MM.1S (cell line): ENCODE measurements at regions not wholly inside any gene's neighbourhood (a gene's known extent, or its start where the extent isn't known, plus 50 kb on each side); places are given as distances from the start of the nearest gene placed in this dataset.

Source experiments
- DNase-seq: peaks from one replicate; pipeline ENCODE4 v3.0.0-alpha.2; 2015
- H2AFZ ChIP-seq: fragments of 300-600 bp; sonication (generic); 2 replicates; pipeline ENCODE4 v1.6.0; 2016; ENCODE audit warnings: antibody characterized with exemption, low read length
- H3F3A ChIP-seq: fragments of 300-600 bp; sonication (generic); 2 replicates; pipeline ENCODE4 v1.6.1; 2016; ENCODE audit warnings: mild to moderate bottlenecking, antibody characterized with exemption, low read length, moderate library complexity, mixed read lengths; ENCODE audit not compliant: insufficient read depth
- H3K27ac ChIP-seq: fragments of 300-600 bp; sonication (generic); 2 replicates; pipeline ENCODE4 v1.5.1; 2016; ENCODE audit warnings: mild to moderate bottlenecking, low read length
- H3K27me3 ChIP-seq: fragments of 300-600 bp; sonication (generic); replicated peaks from 2 replicates; pipeline ENCODE4 v1.6.0; 2016; ENCODE audit warnings: low read length; ENCODE audit not compliant: insufficient read depth
- H3K36me3 ChIP-seq: fragments of 300-600 bp; sonication (generic); replicated peaks from 2 replicates; pipeline ENCODE4 v1.6.1; 2016; ENCODE audit warnings: mild to moderate bottlenecking, low read length, mixed read lengths; ENCODE audit not compliant: insufficient read depth
- H3K4me1 ChIP-seq: fragments of 300-600 bp; sonication (generic); 2 replicates; pipeline ENCODE4 v1.6.1; 2016; ENCODE audit warnings: low read length, mixed read lengths
- H3K4me2 ChIP-seq: fragments of 300-600 bp; sonication (generic); 2 replicates; pipeline ENCODE4 v1.6.0; 2016; ENCODE audit warnings: low read depth, low read length
- H3K4me3 ChIP-seq: fragments of 300-600 bp; sonication (generic); 2 replicates; pipeline ENCODE4 v1.5.1; 2016; ENCODE audit warnings: low read length, mixed read lengths
- H3K79me2 ChIP-seq: fragments of 300-600 bp; sonication (generic); 2 replicates; pipeline ENCODE4 v1.6.1; 2016; ENCODE audit warnings: mixed run types, low read length, mixed read lengths
- H3K9ac ChIP-seq: fragments of 300-600 bp; sonication (generic); 2 replicates; pipeline ENCODE4 v1.6.1; 2016; ENCODE audit warnings: low read length, mixed read lengths
- H3K9me2 ChIP-seq: fragments of 300-600 bp; sonication (generic); replicated peaks from 2 replicates; pipeline ENCODE4 v1.6.1; 2016; ENCODE audit warnings: mild to moderate bottlenecking, low read length, mixed read lengths; ENCODE audit not compliant: insufficient read depth
- H3K9me3 ChIP-seq: fragments of 300-600 bp; sonication (generic); replicated peaks from 2 replicates; pipeline ENCODE4 v1.6.1; 2016; ENCODE audit warnings: mild to moderate bottlenecking, low read length, mixed read lengths; ENCODE audit not compliant: insufficient read depth
- H4K20me1 ChIP-seq: fragments of 300-600 bp; sonication (generic); 2 replicates; pipeline ENCODE4 v1.6.1; 2016; ENCODE audit warnings: mild to moderate bottlenecking, low read length, moderate library complexity, mixed read lengths; ENCODE audit not compliant: insufficient read depth
- EZH2 ChIP-seq: fragments of 300-600 bp; sonication (generic); optimal IDR thresholded peaks from 2 replicates; pipeline ENCODE3; 2017; ENCODE audit warnings: low read depth, mild to moderate bottlenecking, antibody characterized with exemption, low read length, mixed read lengths
- EZH2phosphoT487 ChIP-seq: fragments of 300-600 bp; sonication (generic); IDR thresholded peaks from 2 replicates; pipeline ENCODE4 v1.6.1; 2018; ENCODE audit warnings: antibody characterized with exemption, low read length
- TF ChIP-seq, protein P1 (sequence below): fragments of 300-600 bp; sonication (generic); IDR thresholded peaks from 2 replicates; pipeline ENCODE4 v1.5.1; 2016; ENCODE audit warnings: antibody characterized with exemption, low read length, mixed read lengths

DNA sequence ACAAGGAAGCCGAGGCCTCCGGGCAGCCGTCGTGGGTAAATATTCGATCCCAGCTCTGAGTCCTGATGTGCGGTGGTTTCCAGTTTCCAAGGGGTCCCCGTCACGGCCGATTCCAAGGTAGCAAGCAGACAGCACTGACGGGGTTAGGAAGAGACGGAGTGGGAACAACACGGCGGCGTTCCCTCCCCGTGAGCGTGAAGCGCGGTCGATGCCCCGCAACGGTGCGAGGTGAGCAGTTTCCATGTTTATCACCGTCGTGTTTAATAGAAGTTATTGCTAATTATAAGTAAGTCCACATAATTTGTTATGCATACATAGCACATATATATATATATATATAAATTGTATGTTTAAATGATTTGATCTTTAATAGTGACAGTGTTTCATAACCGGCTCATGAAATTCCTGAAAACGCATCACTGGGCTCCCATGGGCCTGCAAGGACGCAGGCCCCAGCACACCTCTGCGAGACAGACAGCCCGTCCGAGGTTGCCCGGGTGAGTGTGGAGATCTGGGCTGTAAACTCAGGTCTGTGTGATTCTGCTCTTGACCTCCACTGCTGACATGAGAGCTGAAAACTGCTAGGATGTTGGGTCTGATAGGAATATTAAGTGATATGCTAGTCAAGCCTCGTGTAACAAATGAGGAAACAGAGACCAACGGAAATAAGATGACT lies 243.5 kb upstream of the SALL3 start:
- Histone ChIP-seq H3K9me2 (no peaks in the 10 kb centered on the region), H3K79me2 (no peaks in the 10 kb centered on the region), H3K36me3 (no peaks in the 10 kb centered on the region), H2AFZ (no peak overlapping the region), H3K4me3 (no peak overlapping the region), H3F3A (no peaks in the 10 kb centered on the region), H3K4me1 (no peaks in the 10 kb centered on the region), H3K9ac (no peak overlapping the region), H4K20me1 (no peaks in the 10 kb centered on the region), H3K9me3 (no peaks in the 10 kb centered on the region), H3K27me3 (no peaks in the 10 kb centered on the region), H3K27ac (no peak overlapping the region), H3K4me2 (no peak overlapping the region)
- TF ChIP-seq EZH2 (no peak), EZH2phosphoT487 (no peak)
- TF ChIP-seq, protein P1, sequence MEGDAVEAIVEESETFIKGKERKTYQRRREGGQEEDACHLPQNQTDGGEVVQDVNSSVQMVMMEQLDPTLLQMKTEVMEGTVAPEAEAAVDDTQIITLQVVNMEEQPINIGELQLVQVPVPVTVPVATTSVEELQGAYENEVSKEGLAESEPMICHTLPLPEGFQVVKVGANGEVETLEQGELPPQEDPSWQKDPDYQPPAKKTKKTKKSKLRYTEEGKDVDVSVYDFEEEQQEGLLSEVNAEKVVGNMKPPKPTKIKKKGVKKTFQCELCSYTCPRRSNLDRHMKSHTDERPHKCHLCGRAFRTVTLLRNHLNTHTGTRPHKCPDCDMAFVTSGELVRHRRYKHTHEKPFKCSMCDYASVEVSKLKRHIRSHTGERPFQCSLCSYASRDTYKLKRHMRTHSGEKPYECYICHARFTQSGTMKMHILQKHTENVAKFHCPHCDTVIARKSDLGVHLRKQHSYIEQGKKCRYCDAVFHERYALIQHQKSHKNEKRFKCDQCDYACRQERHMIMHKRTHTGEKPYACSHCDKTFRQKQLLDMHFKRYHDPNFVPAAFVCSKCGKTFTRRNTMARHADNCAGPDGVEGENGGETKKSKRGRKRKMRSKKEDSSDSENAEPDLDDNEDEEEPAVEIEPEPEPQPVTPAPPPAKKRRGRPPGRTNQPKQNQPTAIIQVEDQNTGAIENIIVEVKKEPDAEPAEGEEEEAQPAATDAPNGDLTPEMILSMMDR: no peak
- DNase-seq: no peak

DNA sequence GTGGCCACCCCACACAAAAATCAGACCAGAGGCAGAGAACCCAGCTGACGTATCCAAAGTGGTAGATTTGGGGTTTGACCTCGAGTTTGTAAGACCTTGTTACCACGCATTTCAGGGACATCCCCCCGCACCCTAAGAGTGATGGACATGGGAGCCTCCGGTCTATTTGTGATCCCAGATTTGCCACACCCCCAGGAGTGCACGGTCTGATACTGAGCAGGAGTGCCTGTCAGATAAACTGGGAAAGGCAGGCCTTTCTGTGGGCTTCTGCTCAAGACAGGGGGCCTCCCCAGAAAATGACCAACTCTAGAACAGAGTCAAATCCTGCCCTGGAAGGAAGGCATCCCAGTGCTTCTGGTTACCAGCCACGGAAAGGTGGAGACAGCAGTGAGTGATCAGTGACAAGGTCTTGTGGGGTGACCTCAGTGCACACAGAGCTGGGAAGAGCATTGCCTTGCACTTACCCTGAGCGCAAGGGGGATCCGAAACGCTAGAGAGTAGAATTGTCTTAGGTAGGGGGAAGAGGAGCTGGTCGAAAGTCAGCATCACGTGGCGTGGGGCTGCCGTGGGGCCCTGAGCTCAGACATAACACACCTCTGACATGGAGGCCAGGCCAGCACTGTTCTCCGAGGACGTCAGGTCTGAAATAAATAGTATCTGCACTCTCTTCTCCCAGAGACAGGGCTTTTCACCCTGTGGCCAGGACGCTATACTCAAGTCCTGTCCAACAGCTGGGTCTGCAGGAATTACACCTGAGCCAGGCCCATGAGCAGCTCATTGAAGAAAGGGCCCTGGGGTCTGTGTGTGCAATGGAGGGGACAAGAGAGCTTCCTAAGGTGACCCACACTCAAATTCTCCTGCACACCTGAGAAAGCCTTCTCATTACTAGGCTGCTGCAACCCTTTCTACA lies 242.4 kb upstream of the SALL3 start:
- Histone ChIP-seq H3K27me3 (no peaks in the 10 kb centered on the region), H4K20me1 (no peaks in the 10 kb centered on the region), H2AFZ (no peak overlapping the region), H3K9me2 (no peaks in the 10 kb centered on the region), H3K4me1 (no peaks in the 10 kb centered on the region), H3K9me3 (no peaks in the 10 kb centered on the region), H3F3A (no peaks in the 10 kb centered on the region), H3K27ac (no peak overlapping the region), H3K9ac (no peak overlapping the region), H3K4me2 (no peak overlapping the region), H3K79me2 (no peaks in the 10 kb centered on the region), H3K4me3 (no peak overlapping the region), H3K36me3 (no peaks in the 10 kb centered on the region)
- DNase-seq: no peak
- TF ChIP-seq EZH2: no peak
- TF ChIP-seq, protein P1: no peak
- TF ChIP-seq EZH2phosphoT487: no peak

DNA sequence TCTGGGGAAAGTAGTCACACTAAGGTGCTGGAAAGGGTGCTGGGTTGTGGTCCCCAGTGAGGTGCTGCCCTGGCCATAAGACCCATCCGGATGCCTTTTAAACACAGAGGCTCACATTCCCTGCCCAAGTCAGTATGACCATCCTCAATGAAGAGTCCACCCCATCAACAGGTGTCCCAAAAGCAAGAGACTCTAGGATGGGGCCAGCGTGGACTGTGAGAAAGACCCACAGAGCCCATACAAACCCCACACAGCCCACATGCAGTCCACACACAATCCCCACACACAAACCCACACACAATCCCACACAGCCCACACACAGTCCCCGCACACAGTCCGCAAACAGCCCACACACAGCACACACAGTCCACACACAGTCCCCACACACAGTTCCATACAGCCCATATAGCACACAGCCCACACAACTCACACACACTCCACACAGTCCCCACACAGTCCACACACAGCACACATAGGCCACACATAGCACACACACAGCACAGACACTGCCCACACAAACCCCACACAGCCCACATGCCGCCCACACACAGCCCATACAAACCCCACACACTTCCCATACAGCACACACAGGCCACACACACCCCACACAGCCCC lies 241.4 kb upstream of the SALL3 start:
- no peak for DNase-seq
- H3K4me2 ChIP-seq: no peak overlapping the region
- no peaks in the 10 kb centered on the region for H3K27me3 ChIP-seq
- no peak overlapping the region for H3K9ac ChIP-seq
- no peaks in the 10 kb centered on the region for H3K79me2 ChIP-seq
- H2AFZ ChIP-seq: no peak overlapping the region
- H3K9me2 ChIP-seq: no peaks in the 10 kb centered on the region
- no peak overlapping the region for H3K4me3 ChIP-seq
- no peaks in the 10 kb centered on the region for H3K4me1 ChIP-seq
- no peak for TF ChIP-seq EZH2
- H4K20me1 ChIP-seq: no peaks in the 10 kb centered on the region
- no peaks in the 10 kb centered on the region for H3K9me3 ChIP-seq
- H3K27ac ChIP-seq: no peak overlapping the region
- no peaks in the 10 kb centered on the region for H3F3A ChIP-seq
- no peaks in the 10 kb centered on the region for H3K36me3 ChIP-seq
